Loucy (cell line): ENCODE measurements at regions not wholly inside any gene's neighbourhood (a gene's known extent, or its start where the extent isn't known, plus 50 kb on each side); places are given as distances from the start of the nearest gene placed in this dataset.

ENCODE experiments used
- H2AFZ ChIP-seq: fragments of 200-600 bp; sonication (generic); 2 replicates; pipeline ENCODE4 v1.6.0; 2016; ENCODE audit warnings: antibody characterized with exemption, mild to moderate bottlenecking, low read length, moderate library complexity
- H3F3A ChIP-seq: fragments of 200-600 bp; 2 replicates; pipeline ENCODE4 v1.6.0; 2016; ENCODE audit warnings: antibody characterized with exemption, low read depth, mild to moderate bottlenecking
- H3K27me3 ChIP-seq: fragments of 200-600 bp; sonication (generic); 2 replicates; pipeline ENCODE4 v1.6.1; 2014; ENCODE audit warnings: low read length, mild to moderate bottlenecking; ENCODE audit not compliant: insufficient read depth, poor library complexity, severe bottlenecking
- H3K36me3 ChIP-seq: fragments of 200-600 bp; sonication (generic); 2 replicates; pipeline ENCODE4 v1.6.1; 2016; ENCODE audit warnings: low read length; ENCODE audit not compliant: insufficient read depth
- H3K4me1 ChIP-seq: fragments of 200-600 bp; sonication (generic); 2 replicates; pipeline ENCODE4 v1.5.1; 2014; ENCODE audit warnings: low read length, mild to moderate bottlenecking; ENCODE audit not compliant: insufficient read depth, poor library complexity, severe bottlenecking
- H3K4me2 ChIP-seq: fragments of 200-600 bp; sonication (generic); 2 replicates; pipeline ENCODE4 v1.6.0; 2014; ENCODE audit warnings: antibody characterized with exemption, low read length, low read depth, mild to moderate bottlenecking; ENCODE audit not compliant: poor library complexity, severe bottlenecking
- H3K4me3 ChIP-seq: fragments of 200-600 bp; sonication (generic); 2 replicates; pipeline ENCODE4 v1.5.1; 2014; ENCODE audit warnings: low read length, mild to moderate bottlenecking, mixed read lengths; ENCODE audit not compliant: poor library complexity, severe bottlenecking
- H3K79me2 ChIP-seq: fragments of 200-600 bp; sonication (generic); 2 replicates; pipeline ENCODE4 v1.6.1; 2014; ENCODE audit warnings: low read length; ENCODE audit not compliant: insufficient read depth
- H3K9ac ChIP-seq: fragments of 200-600 bp; sonication (generic); 2 replicates; pipeline ENCODE4 v1.6.0; 2014; ENCODE audit warnings: mild to moderate bottlenecking, low read depth, low read length, moderate library complexity; ENCODE audit not compliant: poor library complexity, severe bottlenecking
- H3K9me2 ChIP-seq: fragments of 200-600 bp; sonication (generic); replicated peaks from 2 replicates; pipeline ENCODE4 v1.6.1; 2016; ENCODE audit warnings: low read depth, low read length, mixed read lengths
- H3K9me3 ChIP-seq: fragments of 200-600 bp; sonication (generic); 2 replicates; pipeline ENCODE4 v1.6.1; 2014; ENCODE audit warnings: mild to moderate bottlenecking, antibody characterized with exemption, low read length, low read depth; ENCODE audit not compliant: insufficient read depth
- H4K20me1 ChIP-seq: fragments of 200-600 bp; sonication (generic); 2 replicates; pipeline ENCODE4 v1.6.0; 2014; ENCODE audit warnings: antibody characterized with exemption, low read length, mild to moderate bottlenecking; ENCODE audit not compliant: insufficient read depth, poor library complexity, severe bottlenecking
- CTCF ChIP-seq: fragments of 200-600 bp; sonication (generic); conservative IDR thresholded peaks from 2 replicates; pipeline ENCODE4 v1.5.1; 2014; ENCODE audit warnings: mild to moderate bottlenecking, antibody characterized with exemption, low read length
- EZH2phosphoT487 ChIP-seq: fragments of 200-600 bp; IDR thresholded peaks from 2 replicates; pipeline ENCODE4 v1.6.1; 2018; ENCODE audit warnings: antibody characterized with exemption, mild to moderate bottlenecking, moderate library complexity, borderline replicate concordance

GRCh38 chr2:217058791-217059755, 199.2 kb upstream of the TNP1 start:
- Histone ChIP-seq H4K20me1 (no peaks in the 10 kb centered on the region), H3K9me3 (no peaks in the 10 kb centered on the region), H3K36me3 (no peaks in the 10 kb centered on the region), H3K9me2 (no peaks in the 10 kb centered on the region), H3K27me3 (no peaks in the 10 kb centered on the region), H2AFZ (no peak overlapping the region), H3K4me2 (no peak overlapping the region), H3K4me3 (no peak overlapping the region), H3K4me1 (no peaks in the 10 kb centered on the region), H3K9ac (no peak overlapping the region), H3F3A (no peaks in the 10 kb centered on the region), H3K79me2 (no peaks in the 10 kb centered on the region)
- TF ChIP-seq CTCF = no peak
- TF ChIP-seq EZH2phosphoT487 = no peak

- no peaks in the 10 kb centered on the region for H3K9me2 ChIP-seq
- H3K27me3 ChIP-seq = no peaks in the 10 kb centered on the region
- no peaks in the 10 kb centered on the region for H3F3A ChIP-seq
- no peaks in the 10 kb centered on the region for H3K4me1 ChIP-seq
- no peaks in the 10 kb centered on the region for H4K20me1 ChIP-seq
- TF ChIP-seq CTCF (no peak), EZH2phosphoT487 (no peak)
- H2AFZ ChIP-seq = no peak overlapping the region
- no peak overlapping the region for H3K4me2 ChIP-seq
- no peak overlapping the region for H3K4me3 ChIP-seq
- no peaks in the 10 kb centered on the region for H3K36me3 ChIP-seq
- no peak overlapping the region for H3K9ac ChIP-seq
- H3K9me3 ChIP-seq = no peaks in the 10 kb centered on the region
- no peaks in the 10 kb centered on the region for H3K79me2 ChIP-seq
Measured at GRCh38 chr2:217057773-217058172, 197.9 kb upstream of the TNP1 start.

- Histone ChIP-seq H3K9ac (no peak overlapping the region), H3K9me2 (no peaks in the 10 kb centered on the region), H2AFZ (no peak overlapping the region), H3F3A (no peaks in the 10 kb centered on the region), H3K36me3 (no peaks in the 10 kb centered on the region), H4K20me1 (no peaks in the 10 kb centered on the region), H3K4me3 (no peak overlapping the region), H3K79me2 (no peaks in the 10 kb centered on the region), H3K9me3 (no peaks in the 10 kb centered on the region), H3K27me3 (no peaks in the 10 kb centered on the region), H3K4me2 (no peak overlapping the region), H3K4me1 (no peaks in the 10 kb centered on the region)
- TF ChIP-seq EZH2phosphoT487 = no peak
- no peak for TF ChIP-seq CTCF
Measured at GRCh38 chr2:217055624-217056023, 195.8 kb upstream of the TNP1 start.
